Activated CD8-positive, alpha-beta T cell treated with anti-CD3 and anti-CD28 coated beads, Interleukin-2, amount 10 ng/mL, durations not matched to agents 7 days and 5 days (primary cell): ENCODE measurements at regions not wholly inside any gene's neighbourhood (a gene's known extent, or its start where the extent isn't known, plus 50 kb on each side); places are given as distances from the start of the nearest gene placed in this dataset.
"Not testable (repeated sequence)": the region's sequence is repeated elsewhere in the genome, so short reads cannot be mapped to it uniquely, and the experiment has no call there.

Experiments
- ATAC-seq: fragments of 150-1000 bp; cut with Tn5 transposase; one replicate; pipeline ENCODE4 v1.10.0; 2021; ENCODE audit warnings: moderate library complexity
- CTCF ChIA-PET: fragments of 350-600 bp; sonication (Branson Sonifier 250); formaldehyde crosslinking; loops from one replicate; lab custom pipeline; 2021; ENCODE audit warnings: antibody characterized with exemption; lab: Charles Lee
- POLR2A ChIA-PET: fragments of 350-600 bp; sonication (Branson Sonifier 250); formaldehyde crosslinking; loops from one replicate; lab custom pipeline; 2021; ENCODE audit warnings: antibody characterized with exemption; lab: Charles Lee
- DNase-seq: peaks from one replicate; pipeline ENCODE4 v3.0.0-alpha.2; 2020
- H3K27ac Mint-ChIP-seq: one replicate; pipeline ENCODE4 v1.8.0; 2021; ENCODE audit warnings: mild to moderate bottlenecking, mixed read lengths
- H3K27me3 Mint-ChIP-seq: one replicate; pipeline ENCODE4 v1.8.0; 2021; ENCODE audit warnings: low read depth, mixed read lengths
- H3K36me3 Mint-ChIP-seq: one replicate; pipeline ENCODE4 v1.8.0; 2021; ENCODE audit warnings: low read depth, mixed read lengths
- H3K4me1 Mint-ChIP-seq: one replicate; pipeline ENCODE4 v1.8.0; 2021; ENCODE audit warnings: low read depth, mixed read lengths
- H3K4me3 Mint-ChIP-seq: one replicate; pipeline ENCODE4 v1.8.0; 2021; ENCODE audit warnings: mild to moderate bottlenecking, mixed read lengths
- H3K9me3 Mint-ChIP-seq: one replicate; pipeline ENCODE4 v1.8.0; 2022; ENCODE audit warnings: mixed read lengths; ENCODE audit not compliant: insufficient read depth

DNA sequence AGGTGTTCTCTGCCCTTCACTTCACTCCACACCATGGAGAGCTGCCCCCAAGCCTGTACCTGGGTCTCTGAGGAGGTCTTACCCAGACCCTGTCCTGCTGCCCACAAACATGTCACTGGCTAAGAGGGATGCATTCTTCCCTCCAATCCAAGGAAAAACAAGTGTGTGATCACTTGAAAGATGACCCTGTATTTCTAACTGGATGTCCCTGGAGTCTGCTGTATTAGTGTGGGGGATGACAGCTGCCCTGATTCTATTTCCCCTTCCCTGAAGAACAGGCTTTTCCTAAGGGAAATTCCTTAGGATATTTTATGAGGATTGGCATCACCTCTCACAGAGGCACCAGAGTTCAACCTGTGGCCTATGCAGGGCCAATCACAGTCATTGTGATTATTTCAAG lies 55.0 kb upstream of the GATA2 start:
- no peak for DNase-seq
- Mint-ChIP-seq H3K27ac (no peak overlapping the region), H3K4me1 (no peaks in the 10 kb centered on the region), H3K9me3 (peaks cover 5% of the 10 kb centered on the region), H3K27me3 (peaks cover 13% of the 10 kb centered on the region), H3K4me3 (no peak overlapping the region), H3K36me3 (no peaks in the 10 kb centered on the region)
- ChIA-PET CTCF (no interaction called here), POLR2A (no interaction called here)
- no peak for ATAC-seq

DNA sequence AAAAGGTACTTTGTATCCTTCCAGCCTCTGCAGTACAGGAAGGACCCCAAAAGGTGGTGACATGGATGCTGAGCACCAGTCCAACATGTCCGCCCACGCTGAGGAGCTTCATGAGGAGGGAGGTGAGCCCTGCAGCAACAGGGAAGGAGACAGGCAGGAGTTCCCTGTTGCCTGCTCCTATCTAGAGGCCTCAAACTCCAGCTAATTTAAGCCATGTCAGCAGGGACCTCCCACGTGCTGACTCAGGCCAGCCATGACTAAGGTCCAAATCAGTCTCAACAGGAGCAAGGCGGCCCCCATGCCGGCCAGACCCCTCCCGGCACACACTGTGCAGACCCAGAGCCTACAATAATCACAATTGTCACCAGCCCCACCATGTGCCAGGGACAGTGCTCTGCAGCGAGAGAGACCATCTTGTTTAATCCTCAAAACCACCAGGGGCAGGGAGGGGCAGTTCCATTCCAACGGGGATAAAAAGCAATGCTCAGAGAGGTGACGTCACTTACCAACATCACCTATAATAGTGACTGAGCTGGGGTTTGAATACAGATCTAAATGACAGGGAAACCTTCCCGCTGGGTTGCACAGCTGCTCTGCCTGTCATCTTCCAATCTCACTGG lies 54.5 kb upstream of the GATA2 start:
- Mint-ChIP-seq H3K4me1 (no peaks in the 10 kb centered on the region), H3K27me3 (peaks cover 14% of the 10 kb centered on the region), H3K4me3 (no peak overlapping the region), H3K9me3 (peaks cover 5% of the 10 kb centered on the region), H3K27ac (no peak overlapping the region), H3K36me3 (no peaks in the 10 kb centered on the region)
- POLR2A ChIA-PET, result no interaction called here
- DNase-seq (no peak), ATAC-seq (no peak)
- CTCF ChIA-PET, result no interaction called here

DNA sequence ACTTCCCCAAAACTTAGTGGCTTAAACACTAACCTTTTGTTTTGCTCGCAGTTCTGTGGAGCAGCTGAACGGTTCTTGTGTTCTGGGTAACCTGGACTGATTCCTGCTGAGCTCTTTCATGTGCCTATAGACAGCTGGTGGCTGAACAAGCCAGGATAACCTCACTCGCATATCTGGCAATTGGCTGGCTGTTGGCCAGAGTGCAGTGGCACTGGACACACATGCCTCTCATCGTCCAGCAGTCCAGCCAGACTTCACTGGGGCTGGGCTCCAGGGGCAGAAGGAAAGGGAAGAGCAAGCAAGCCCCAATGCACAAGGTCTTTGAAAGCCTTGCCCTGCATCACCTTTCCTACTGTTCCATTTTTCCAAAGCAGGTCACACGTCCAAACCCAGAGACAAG lies 53.6 kb upstream of the GATA2 start:
- ChIA-PET POLR2A (interaction anchor here (0.5 kb wide), 1 partner anchor 538 kb away, joined by 3 read pairs; no protein-coding TSS in a partner anchor), CTCF (no interaction called here)
- no peaks in the 10 kb centered on the region for H3K4me1 Mint-ChIP-seq
- H3K9me3 Mint-ChIP-seq, result peaks cover 5% of the 10 kb centered on the region
- no peak overlapping the region for H3K27ac Mint-ChIP-seq
- no peak overlapping the region for H3K4me3 Mint-ChIP-seq
- ATAC-seq (no peak), DNase-seq (no peak)
- H3K36me3 Mint-ChIP-seq, result no peaks in the 10 kb centered on the region
- H3K27me3 Mint-ChIP-seq, result peaks cover 10% of the 10 kb centered on the region

DNA sequence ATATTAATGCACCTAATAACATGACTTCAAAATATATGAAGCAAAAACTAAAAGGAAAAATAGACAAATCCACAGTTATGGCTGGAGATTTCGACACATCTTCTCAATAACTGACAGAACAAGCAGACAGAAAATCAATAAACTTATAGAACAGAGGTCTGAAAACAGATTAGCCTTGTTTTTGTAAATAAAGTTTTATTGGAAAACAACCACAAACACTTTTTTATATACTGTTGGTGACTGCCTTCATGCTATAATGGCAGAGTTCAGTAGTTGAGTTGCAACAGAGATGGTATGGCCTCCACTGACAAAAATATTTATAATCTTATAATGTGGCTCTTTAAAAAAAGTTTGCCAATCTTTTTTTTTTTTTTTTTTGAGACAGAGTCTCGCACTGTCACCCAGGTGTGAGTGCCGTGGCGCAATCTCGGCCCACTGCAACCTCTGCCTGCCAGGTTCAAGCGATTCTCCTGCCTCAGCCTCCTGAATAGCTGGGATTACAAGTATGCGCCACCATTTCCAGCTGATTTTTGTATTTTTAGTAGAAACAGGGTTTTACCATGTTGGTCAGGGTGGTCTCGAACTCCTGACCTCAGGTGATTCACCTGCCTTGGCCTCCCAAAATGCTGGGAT lies 52.2 kb upstream of the GATA2 start:
- ChIA-PET CTCF (no interaction called here), POLR2A (no interaction called here)
- Mint-ChIP-seq H3K27me3 (peaks cover 17% of the 10 kb centered on the region), H3K4me3 (no peak overlapping the region), H3K4me1 (no peaks in the 10 kb centered on the region), H3K9me3 (peaks cover 5% of the 10 kb centered on the region), H3K36me3 (no peaks in the 10 kb centered on the region), H3K27ac (no peak overlapping the region)
- DNase-seq (no peak), ATAC-seq (no peak)

DNA sequence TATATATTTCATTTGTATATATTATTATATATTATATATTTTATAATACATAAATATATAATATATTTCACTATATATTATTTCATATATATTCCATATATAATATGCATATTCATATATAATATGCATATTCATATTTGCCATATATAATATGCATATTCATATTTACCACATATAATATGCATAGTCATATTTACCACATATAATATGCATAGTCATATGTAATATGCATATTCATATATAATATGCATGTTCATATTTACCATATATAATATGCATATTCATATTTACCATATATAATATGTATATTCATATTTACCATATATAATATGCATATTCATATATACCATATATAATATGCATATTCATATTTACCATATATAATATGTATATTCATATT lies 51.2 kb upstream of the GATA2 start:
- no peak overlapping the region for H3K4me3 Mint-ChIP-seq
- CTCF ChIA-PET, result no interaction called here
- H3K27ac Mint-ChIP-seq, result no peak overlapping the region
- H3K27me3 Mint-ChIP-seq, result peaks cover 25% of the 10 kb centered on the region
- no peaks in the 10 kb centered on the region for H3K36me3 Mint-ChIP-seq
- POLR2A ChIA-PET, result no interaction called here
- DNase-seq, result no peak
- no peaks in the 10 kb centered on the region for H3K4me1 Mint-ChIP-seq
- H3K9me3 Mint-ChIP-seq, result peaks cover 5% of the 10 kb centered on the region
- no peak for ATAC-seq

DNA sequence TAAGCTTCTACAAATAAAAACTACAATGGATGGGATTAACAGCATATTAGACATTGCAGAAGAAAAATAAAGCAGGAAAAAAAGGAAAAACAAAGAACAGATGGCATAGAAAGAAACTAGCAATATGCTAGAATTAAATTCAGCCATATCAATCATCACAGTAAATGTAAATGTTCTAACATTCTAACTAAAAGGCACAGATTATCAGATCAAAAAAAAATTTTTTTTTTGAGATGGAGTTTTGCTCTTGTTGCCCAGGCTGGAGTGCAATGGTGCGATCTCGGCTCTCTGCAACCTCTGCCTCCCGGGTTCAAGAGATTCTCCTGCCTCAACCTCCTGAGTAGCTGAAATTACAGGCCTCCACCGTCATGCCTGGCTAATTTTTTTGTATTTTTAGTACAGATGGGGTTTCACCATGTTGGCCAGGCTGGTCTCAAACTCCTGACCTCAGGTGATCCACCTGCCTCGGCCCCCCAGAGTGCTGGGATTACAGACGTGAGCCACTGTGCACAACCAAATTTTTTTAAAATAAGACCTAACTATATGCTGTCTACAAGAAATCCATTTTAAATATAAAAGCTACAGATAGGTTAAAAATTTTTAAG lies 50.7 kb upstream of the GATA2 start:
- H3K36me3 Mint-ChIP-seq, CTCF ChIA-PET, H3K9me3 Mint-ChIP-seq, H3K4me3 Mint-ChIP-seq, DNase-seq, H3K27ac Mint-ChIP-seq, H3K4me1 Mint-ChIP-seq, POLR2A ChIA-PET, ATAC-seq: not testable (repeated sequence)
- H3K27me3 Mint-ChIP-seq, result peaks cover 27% of the 10 kb centered on the region
